ENCODE measurements at regions not wholly inside any gene's neighbourhood (a gene's known extent, or its start where the extent isn't known, plus 50 kb on each side); places are given as distances from the start of the nearest gene placed in this dataset.

GRCh38 chr17:14596224-14596623 lies 295.3 kb downstream of the HS3ST3B1 start:
- Mint-ChIP-seq H3K4me3 (no peak overlapping the region), H3K27me3 (ENCODE audit: insufficient read depth) (peaks cover 5% of the 10 kb centered on the region), H3K4me1 (ENCODE audit: low read depth) (no peaks in the 10 kb centered on the region), H3K36me3 (ENCODE audit: low read depth) (no peaks in the 10 kb centered on the region), H3K9me3 (no peaks in the 10 kb centered on the region), H3K27ac (no peak overlapping the region)
- DNase-seq, result no peak
- TF ChIP-seq CTCF (IDR thresholded peaks at IDR 0.05), result no peak

- no peak for TF ChIP-seq CTCF (IDR thresholded peaks at IDR 0.05)
- peaks cover 5% of the 10 kb centered on the region for H3K27me3 Mint-ChIP-seq (ENCODE audit: insufficient read depth)
- H3K4me1 Mint-ChIP-seq (ENCODE audit: low read depth), result no peaks in the 10 kb centered on the region
- no peak overlapping the region for H3K4me3 Mint-ChIP-seq
- no peak overlapping the region for H3K27ac Mint-ChIP-seq
- no peaks in the 10 kb centered on the region for H3K36me3 Mint-ChIP-seq (ENCODE audit: low read depth)
- no peaks in the 10 kb centered on the region; the same call in 1 of the 2 replicates for H3K9me3 Mint-ChIP-seq
- no peak for DNase-seq
Observed at GRCh38 chr17:14595656-14596055, 294.8 kb downstream of the HS3ST3B1 start.

GRCh38 chr17:14594690-14595089 lies 293.8 kb downstream of the HS3ST3B1 start:
- H3K4me3 Mint-ChIP-seq, result no peak overlapping the region
- H3K4me1 Mint-ChIP-seq (ENCODE audit: low read depth), result no peaks in the 10 kb centered on the region
- DNase-seq, result no peak
- no peak for TF ChIP-seq CTCF (IDR thresholded peaks at IDR 0.05)
- no peak overlapping the region for H3K27ac Mint-ChIP-seq
- H3K9me3 Mint-ChIP-seq, result no peaks in the 10 kb centered on the region; the same call in 1 of the 2 replicates
- H3K36me3 Mint-ChIP-seq (ENCODE audit: low read depth), result no peaks in the 10 kb centered on the region
- H3K27me3 Mint-ChIP-seq (ENCODE audit: insufficient read depth), result peaks cover 3% of the 10 kb centered on the region

GRCh38 chr17:14593956-14594355 lies 293.1 kb downstream of the HS3ST3B1 start:
- H3K27ac Mint-ChIP-seq, result no peak overlapping the region
- H3K4me1 Mint-ChIP-seq (ENCODE audit: low read depth), result no peaks in the 10 kb centered on the region
- H3K4me3 Mint-ChIP-seq, result no peak overlapping the region
- no peak for TF ChIP-seq CTCF (IDR thresholded peaks at IDR 0.05)
- H3K36me3 Mint-ChIP-seq (ENCODE audit: low read depth), result no peaks in the 10 kb centered on the region
- no peak for DNase-seq
- H3K9me3 Mint-ChIP-seq, result no peaks in the 10 kb centered on the region; the same call in 1 of the 2 replicates
- H3K27me3 Mint-ChIP-seq (ENCODE audit: insufficient read depth), result peaks cover 3% of the 10 kb centered on the region

- Mint-ChIP-seq H3K36me3 (ENCODE audit: low read depth) (no peaks in the 10 kb centered on the region), H3K4me1 (ENCODE audit: low read depth) (no peaks in the 10 kb centered on the region), H3K27ac (no peak overlapping the region), H3K9me3 (no peaks in the 10 kb centered on the region; the same call in 1 of the 2 replicates), H3K4me3 (no peak overlapping the region), H3K27me3 (ENCODE audit: insufficient read depth) (no peaks in the 10 kb centered on the region; the same call in none of the 2 replicates)
- DNase-seq, result no peak
- TF ChIP-seq CTCF (IDR thresholded peaks at IDR 0.05), result no peak
Observed at GRCh38 chr17:14590459-14591250, 289.8 kb downstream of the HS3ST3B1 start.
